Cardiac muscle cell (in vitro differentiated cells and primary cell): ENCODE measurements at regions not wholly inside any gene's neighbourhood (a gene's known extent, or its start where the extent isn't known, plus 50 kb on each side); places are given as distances from the start of the nearest gene placed in this dataset.

Source experiments
- DNase-seq, 2 donors: peaks; one replicate each; pipeline versions ENCODE4 v3.0.0 to v3.0.0-alpha.2; 2010 to 2017; ENCODE audit warnings: low read depth in 1 of 2, low spot score in 1 of 2
- H3K27ac ChIP-seq: fragments of 200-600 bp; sonication (generic); 2 replicates; pipeline ENCODE4 v1.5.1; 2016
- H3K27me3 ChIP-seq: fragments of 200-600 bp; sonication (generic); 2 replicates; pipeline ENCODE4 v1.6.0; 2016; ENCODE audit warnings: control low read depth
- H3K36me3 ChIP-seq: fragments of 200-600 bp; sonication (generic); 2 replicates; pipeline ENCODE4 v1.5.1; 2016; ENCODE audit warnings: control low read depth
- H3K4me1 ChIP-seq: fragments of 200-600 bp; sonication (generic); 2 replicates; pipeline ENCODE4 v1.8.1; 2017; ENCODE audit warnings: low read depth, mild to moderate bottlenecking, mixed run types
- H3K4me3 ChIP-seq: fragments of 200-600 bp; sonication (generic); 2 replicates; pipeline ENCODE4 v1.5.1; 2016; ENCODE audit warnings: mild to moderate bottlenecking
- H3K9me3 ChIP-seq: fragments of 200-600 bp; sonication (generic); 2 replicates; pipeline ENCODE4 v1.5.1; 2017; ENCODE audit warnings: low read depth, mild to moderate bottlenecking, control low read depth
- CTCF ChIP-seq: IDR thresholded peaks from 2 replicates; pipeline ENCODE4 v1.5.1; 2012; ENCODE audit warnings: low read depth, mild to moderate bottlenecking, low read length

- no peak overlapping the region for H3K4me3 ChIP-seq
- TF ChIP-seq CTCF, result no peak
- no peaks in the 10 kb centered on the region for H3K9me3 ChIP-seq
- H3K36me3 ChIP-seq, result no peaks in the 10 kb centered on the region
- no peaks in the 10 kb centered on the region for H3K4me1 ChIP-seq
- DNase-seq, result no peak
- H3K27ac ChIP-seq, result no peak overlapping the region
- H3K27me3 ChIP-seq, result peaks cover 17% of the 10 kb centered on the region
Observed at GRCh38 chr5:174314261-174314660, 268.8 kb downstream of the NSG2 start.

GRCh38 chr5:174315471-174315870 lies 270.0 kb downstream of the NSG2 start:
- no peak for DNase-seq
- no peak for TF ChIP-seq CTCF

GRCh38 chr5:174315871-174316270 lies 270.4 kb downstream of the NSG2 start:
- no peaks in the 10 kb centered on the region for H3K4me1 ChIP-seq

More at GRCh38 chr5:174315471-174315870, 270.0 kb downstream of the NSG2 start:
- no peaks in the 10 kb centered on the region for H3K4me1 ChIP-seq
- H3K9me3 ChIP-seq, result no peaks in the 10 kb centered on the region
- H3K27ac ChIP-seq, result no peak overlapping the region
- H3K4me3 ChIP-seq, result no peak overlapping the region
- no peaks in the 10 kb centered on the region for H3K36me3 ChIP-seq
- H3K27me3 ChIP-seq, result peaks cover 25% of the 10 kb centered on the region

GRCh38 chr5:174316326-174316725 lies 270.8 kb downstream of the NSG2 start:
- no peak for TF ChIP-seq CTCF
- Histone ChIP-seq H3K27me3 (peaks cover 27% of the 10 kb centered on the region), H3K4me1 (no peaks in the 10 kb centered on the region), H3K27ac (no peak overlapping the region), H3K4me3 (no peak overlapping the region), H3K36me3 (no peaks in the 10 kb centered on the region), H3K9me3 (no peaks in the 10 kb centered on the region)
- no peak for DNase-seq

More at GRCh38 chr5:174315871-174316270, 270.4 kb downstream of the NSG2 start:
- H3K9me3 ChIP-seq, result no peaks in the 10 kb centered on the region
- TF ChIP-seq CTCF, result no peak
- H3K4me3 ChIP-seq, result no peak overlapping the region
- no peaks in the 10 kb centered on the region for H3K36me3 ChIP-seq
- peaks cover 25% of the 10 kb centered on the region for H3K27me3 ChIP-seq
- no peak overlapping the region for H3K27ac ChIP-seq
- no peak for DNase-seq

GRCh38 chr5:174317256-174317894 lies 271.9 kb downstream of the NSG2 start:
- Histone ChIP-seq H3K36me3 (no peaks in the 10 kb centered on the region), H3K27me3 (peaks cover 30% of the 10 kb centered on the region), H3K4me1 (no peaks in the 10 kb centered on the region), H3K9me3 (peaks cover 5% of the 10 kb centered on the region), H3K27ac (no peak overlapping the region), H3K4me3 (no peak overlapping the region)
- peak; percentile 96 for TF ChIP-seq CTCF
- DNase-seq, result peak; percentile 68 to 69
